ENCODE measurements at regions not wholly inside any gene's neighbourhood (a gene's known extent, or its start where the extent isn't known, plus 50 kb on each side); places are given as distances from the start of the nearest gene placed in this dataset.

GRCh38 chr18:54020966-54021365, 203.5 kb downstream of the MBD2 start:
- Histone ChIP-seq H3K79me2 (ENCODE audit: control insufficient read depth, insufficient read depth, low read length) (no peaks in the 10 kb centered on the region), H3K4me3 (replicated peaks in 1 of 4; ENCODE audit: control extremely low read depth in 1 of 4, insufficient read depth in 1 of 4, low read depth in 3 of 4, low read length in 4 of 4) (no peak overlapping the region), H3K9ac (ENCODE audit: insufficient read depth, low read length) (no peak overlapping the region), H3K4me1 (ENCODE audit: control insufficient read depth, extremely low read depth, insufficient read depth, low read length) (no peaks in the 10 kb centered on the region), H3K27me3 (ENCODE audit: control insufficient read depth, insufficient read depth, low read length) (no peaks in the 10 kb centered on the region), H4K20me1 (ENCODE audit: control insufficient read depth, extremely low read depth, insufficient read depth, low read length) (no peaks in the 10 kb centered on the region), H3K4me2 (ENCODE audit: extremely low read depth, insufficient read depth, low read length) (no peak overlapping the region), H3K27ac (ENCODE audit: insufficient read depth, low read length) (no peak overlapping the region), H3K9me3 (ENCODE audit: control insufficient read depth, insufficient read depth, low read depth, low read length) (no peaks in the 10 kb centered on the region), H2AFZ (ENCODE audit: low read length) (no peak overlapping the region), H3K36me3 (ENCODE audit: control insufficient read depth, insufficient read depth, low read length) (no peaks in the 10 kb centered on the region)
- no peak for DNase-seq (ENCODE audit: low read depth in 2 of 2)
- TF ChIP-seq EZH2 (IDR thresholded peaks at IDR 0.05; ENCODE audit: low read length, missing control alignments) (no peak), CTCF (conservative IDR thresholded peaks at IDR 0.05 in 1 of 2, IDR thresholded peaks at IDR 0.05 in 1 of 2; ENCODE audit: low read depth in 1 of 2, low read length in 2 of 2) (no peak)

GRCh38 chr18:54020156-54020745, 204.2 kb downstream of the MBD2 start:
- no peak overlapping the region for H3K4me2 ChIP-seq (ENCODE audit: extremely low read depth, insufficient read depth, low read length)
- H3K79me2 ChIP-seq (ENCODE audit: control insufficient read depth, insufficient read depth, low read length), result no peaks in the 10 kb centered on the region
- peak in 1 of 2 donors; percentile 25 for DNase-seq (ENCODE audit: low read depth in 2 of 2)
- no peak overlapping the region for H3K4me3 ChIP-seq (replicated peaks in 1 of 4; ENCODE audit: control extremely low read depth in 1 of 4, insufficient read depth in 1 of 4, low read depth in 3 of 4, low read length in 4 of 4)
- H3K4me1 ChIP-seq (ENCODE audit: control insufficient read depth, extremely low read depth, insufficient read depth, low read length), result no peaks in the 10 kb centered on the region
- H3K9ac ChIP-seq (ENCODE audit: insufficient read depth, low read length), result no peak overlapping the region
- TF ChIP-seq CTCF (conservative IDR thresholded peaks at IDR 0.05 in 1 of 2, IDR thresholded peaks at IDR 0.05 in 1 of 2; ENCODE audit: low read depth in 1 of 2, low read length in 2 of 2) (no peak), EZH2 (IDR thresholded peaks at IDR 0.05; ENCODE audit: low read length, missing control alignments) (no peak)
- no peak overlapping the region for H3K27ac ChIP-seq (ENCODE audit: insufficient read depth, low read length)
- no peaks in the 10 kb centered on the region for H3K27me3 ChIP-seq (ENCODE audit: control insufficient read depth, insufficient read depth, low read length)
- no peaks in the 10 kb centered on the region for H3K36me3 ChIP-seq (ENCODE audit: control insufficient read depth, insufficient read depth, low read length)
- no peaks in the 10 kb centered on the region for H4K20me1 ChIP-seq (ENCODE audit: control insufficient read depth, extremely low read depth, insufficient read depth, low read length)
- no peaks in the 10 kb centered on the region for H3K9me3 ChIP-seq (ENCODE audit: control insufficient read depth, insufficient read depth, low read depth, low read length)
- no peak overlapping the region for H2AFZ ChIP-seq (ENCODE audit: low read length)

- H3K4me3 ChIP-seq (replicated peaks in 1 of 4; ENCODE audit: control extremely low read depth in 1 of 4, insufficient read depth in 1 of 4, low read depth in 3 of 4, low read length in 4 of 4), result no peak overlapping the region
- H3K36me3 ChIP-seq (ENCODE audit: control insufficient read depth, insufficient read depth, low read length), result no peaks in the 10 kb centered on the region
- no peak overlapping the region for H3K4me2 ChIP-seq (ENCODE audit: extremely low read depth, insufficient read depth, low read length)
- no peaks in the 10 kb centered on the region for H3K79me2 ChIP-seq (ENCODE audit: control insufficient read depth, insufficient read depth, low read length)
- no peaks in the 10 kb centered on the region for H4K20me1 ChIP-seq (ENCODE audit: control insufficient read depth, extremely low read depth, insufficient read depth, low read length)
- no peaks in the 10 kb centered on the region for H3K4me1 ChIP-seq (ENCODE audit: control insufficient read depth, extremely low read depth, insufficient read depth, low read length)
- H3K27me3 ChIP-seq (ENCODE audit: control insufficient read depth, insufficient read depth, low read length), result no peaks in the 10 kb centered on the region
- no peak for DNase-seq (ENCODE audit: low read depth in 2 of 2)
- no peaks in the 10 kb centered on the region for H3K9me3 ChIP-seq (ENCODE audit: control insufficient read depth, insufficient read depth, low read depth, low read length)
- no peak overlapping the region for H2AFZ ChIP-seq (ENCODE audit: low read length)
- no peak for TF ChIP-seq EZH2 (IDR thresholded peaks at IDR 0.05; ENCODE audit: low read length, missing control alignments)
- TF ChIP-seq CTCF (conservative IDR thresholded peaks at IDR 0.05 in 1 of 2, IDR thresholded peaks at IDR 0.05 in 1 of 2; ENCODE audit: low read depth in 1 of 2, low read length in 2 of 2), result no peak
- no peak overlapping the region for H3K27ac ChIP-seq (ENCODE audit: insufficient read depth, low read length)
- H3K9ac ChIP-seq (ENCODE audit: insufficient read depth, low read length), result no peak overlapping the region
Measured at GRCh38 chr18:54019641-54020040, 204.8 kb downstream of the MBD2 start.

Measured in fibroblast of lung (primary cell).